KOPT-K1 (cell line): ENCODE measurements at regions not wholly inside any gene's neighbourhood (a gene's known extent, or its start where the extent isn't known, plus 50 kb on each side); places are given as distances from the start of the nearest gene placed in this dataset.

ENCODE experiments used
- H3K27ac ChIP-seq: fragments of 200-600 bp; sonication (generic); 2 replicates; pipeline ENCODE4 v1.5.1; 2016; ENCODE audit warnings: antibody characterized with exemption, mild to moderate bottlenecking, low read depth, low read length; ENCODE audit not compliant: poor library complexity, severe bottlenecking
- H3K36me3 ChIP-seq: fragments of 200-600 bp; sonication (generic); 2 replicates; pipeline ENCODE4 v1.5.1; 2017; ENCODE audit warnings: antibody characterized with exemption, mild to moderate bottlenecking, low read length, moderate library complexity; ENCODE audit not compliant: insufficient read depth
- H3K9me3 ChIP-seq: fragments of 200-600 bp; sonication (generic); 2 replicates; pipeline ENCODE4 v1.5.1; 2017; ENCODE audit warnings: antibody characterized with exemption, low read length, mild to moderate bottlenecking; ENCODE audit not compliant: insufficient read depth, poor library complexity, severe bottlenecking

GRCh38 chr14:62189698-62190097 lies 427.5 kb downstream of the SNAPC1 start:
- Histone ChIP-seq H3K27ac (no peak overlapping the region), H3K36me3 (no peaks in the 10 kb centered on the region), H3K9me3 (no peaks in the 10 kb centered on the region)

GRCh38 chr14:62206456-62206855 lies 444.2 kb downstream of the SNAPC1 start:
- H3K27ac ChIP-seq, result no peak overlapping the region
- no peaks in the 10 kb centered on the region for H3K9me3 ChIP-seq

GRCh38 chr14:62209287-62209899 lies 447.2 kb downstream of the SNAPC1 start:
- no peak overlapping the region for H3K27ac ChIP-seq
- H3K9me3 ChIP-seq, result no peaks in the 10 kb centered on the region
- H3K36me3 ChIP-seq, result no peaks in the 10 kb centered on the region

More at GRCh38 chr14:62206456-62206855, 444.2 kb downstream of the SNAPC1 start:
- no peaks in the 10 kb centered on the region for H3K36me3 ChIP-seq

- H3K27ac ChIP-seq, result no peak overlapping the region
- no peaks in the 10 kb centered on the region for H3K36me3 ChIP-seq
- no peaks in the 10 kb centered on the region for H3K9me3 ChIP-seq
Measured at GRCh38 chr14:62213516-62213915, 451.3 kb downstream of the SNAPC1 start.

GRCh38 chr14:62216121-62216520 lies 453.9 kb downstream of the SNAPC1 start:
- H3K36me3 ChIP-seq, result no peaks in the 10 kb centered on the region
- no peaks in the 10 kb centered on the region for H3K9me3 ChIP-seq
- no peak overlapping the region for H3K27ac ChIP-seq

- Histone ChIP-seq H3K36me3 (no peaks in the 10 kb centered on the region), H3K9me3 (peaks cover 17% of the 10 kb centered on the region), H3K27ac (no peak overlapping the region)
Measured at GRCh38 chr14:62234849-62235248, 472.6 kb downstream of the SNAPC1 start.

GRCh38 chr14:62244221-62244620 lies 482.0 kb downstream of the SNAPC1 start:
- Histone ChIP-seq H3K36me3 (no peaks in the 10 kb centered on the region), H3K9me3 (no peaks in the 10 kb centered on the region), H3K27ac (no peak overlapping the region)

GRCh38 chr14:62247266-62247665 lies 485.0 kb downstream of the SNAPC1 start:
- Histone ChIP-seq H3K9me3 (no peaks in the 10 kb centered on the region), H3K36me3 (no peaks in the 10 kb centered on the region), H3K27ac (no peak overlapping the region)

GRCh38 chr14:62251237-62251636 lies 489.0 kb downstream of the SNAPC1 start:
- Histone ChIP-seq H3K36me3 (no peaks in the 10 kb centered on the region), H3K27ac (no peak overlapping the region), H3K9me3 (no peaks in the 10 kb centered on the region)

- Histone ChIP-seq H3K36me3 (no peaks in the 10 kb centered on the region), H3K9me3 (no peaks in the 10 kb centered on the region), H3K27ac (no peak overlapping the region)
Measured at GRCh38 chr14:62253171-62253570, 491.0 kb downstream of the SNAPC1 start.

GRCh38 chr14:62253911-62254310 lies 491.7 kb downstream of the SNAPC1 start:
- no peaks in the 10 kb centered on the region for H3K36me3 ChIP-seq
- no peaks in the 10 kb centered on the region for H3K9me3 ChIP-seq
- no peak overlapping the region for H3K27ac ChIP-seq

- no peaks in the 10 kb centered on the region for H3K36me3 ChIP-seq
- no peaks in the 10 kb centered on the region for H3K9me3 ChIP-seq
- no peak overlapping the region for H3K27ac ChIP-seq
Measured at GRCh38 chr14:62269204-62269603, 507.0 kb downstream of the SNAPC1 start.

- H3K9me3 ChIP-seq, result no peaks in the 10 kb centered on the region
- H3K27ac ChIP-seq, result no peak overlapping the region
- H3K36me3 ChIP-seq, result no peaks in the 10 kb centered on the region
Measured at GRCh38 chr14:62270236-62270635, 508.0 kb downstream of the SNAPC1 start.

GRCh38 chr14:62280366-62280765 lies 518.1 kb downstream of the SNAPC1 start:
- H3K36me3 ChIP-seq, result no peaks in the 10 kb centered on the region
- H3K9me3 ChIP-seq, result no peaks in the 10 kb centered on the region
- H3K27ac ChIP-seq, result no peak overlapping the region

GRCh38 chr14:62283837-62284236 lies 521.6 kb downstream of the SNAPC1 start:
- Histone ChIP-seq H3K36me3 (no peaks in the 10 kb centered on the region), H3K9me3 (no peaks in the 10 kb centered on the region), H3K27ac (no peak overlapping the region)

- Histone ChIP-seq H3K9me3 (no peaks in the 10 kb centered on the region), H3K36me3 (no peaks in the 10 kb centered on the region), H3K27ac (no peak overlapping the region)
Measured at GRCh38 chr14:62289471-62289870, 527.3 kb downstream of the SNAPC1 start.
